Smooth muscle cell (in vitro differentiated cells): ENCODE measurements at regions not wholly inside any gene's neighbourhood (a gene's known extent, or its start where the extent isn't known, plus 50 kb on each side); places are given as distances from the start of the nearest gene placed in this dataset.
"Not testable (repeated sequence)": the region's sequence is repeated elsewhere in the genome, so short reads cannot be mapped to it uniquely, and the experiment has no call there.

Source experiments
- DNase-seq: peaks from one replicate; lab custom pipeline; 2025; ENCODE audit not compliant: unreplicated experiment; lab: John Stamatoyannopoulos, UW
- H2AFZ ChIP-seq: fragments of 200-600 bp; sonication (generic); 2 replicates; pipeline ENCODE4 v1.6.0; 2016; ENCODE audit warnings: antibody characterized with exemption, low read depth, mild to moderate bottlenecking
- H3F3A ChIP-seq: fragments of 200-600 bp; sonication (generic); 2 replicates; pipeline ENCODE4 v1.6.0; 2017; ENCODE audit warnings: antibody characterized with exemption, low read depth
- H3K27ac ChIP-seq: fragments of 200-600 bp; sonication (generic); 2 replicates; pipeline ENCODE4 v1.5.1; 2016; ENCODE audit warnings: low read depth, mild to moderate bottlenecking
- H3K27me3 ChIP-seq: fragments of 200-600 bp; sonication (generic); 2 replicates; pipeline ENCODE4 v1.6.1; 2016; ENCODE audit warnings: low read depth, mild to moderate bottlenecking
- H3K36me3 ChIP-seq: fragments of 200-600 bp; sonication (generic); 2 replicates; pipeline ENCODE4 v1.5.1; 2016; ENCODE audit warnings: low read depth
- H3K4me1 ChIP-seq: fragments of 200-600 bp; sonication (generic); 2 replicates; pipeline ENCODE4 v1.5.1; 2016; ENCODE audit warnings: low read depth
- H3K4me2 ChIP-seq: fragments of 200-600 bp; sonication (generic); 2 replicates; pipeline ENCODE4 v1.6.0; 2016; ENCODE audit warnings: mild to moderate bottlenecking
- H3K4me3 ChIP-seq: fragments of 200-600 bp; sonication (generic); 2 replicates; pipeline ENCODE4 v1.5.1; 2016; ENCODE audit warnings: mild to moderate bottlenecking
- H3K79me2 ChIP-seq: fragments of 200-600 bp; sonication (generic); 2 replicates; pipeline ENCODE4 v1.6.0; 2016; ENCODE audit warnings: low read depth, mild to moderate bottlenecking
- H3K9ac ChIP-seq: fragments of 200-600 bp; sonication (generic); 2 replicates; pipeline ENCODE4 v1.6.0; 2016; ENCODE audit warnings: low read depth
- H3K9me3 ChIP-seq: fragments of 200-600 bp; sonication (generic); replicated peaks from 2 replicates; pipeline ENCODE4 v1.5.1; 2016; ENCODE audit warnings: low read depth
- H4K20me1 ChIP-seq: fragments of 200-600 bp; sonication (generic); 2 replicates; pipeline ENCODE4 v1.6.0; 2016; ENCODE audit warnings: low read depth
- WGBS: methylation state at CpG from one replicate; pipeline ENCODE4 v1.1.7; 2016; ENCODE audit warnings: low lambda C conversion rate; 5-methylcytosine and 5-hydroxymethylcytosine counted together
- TF ChIP-seq, protein P1 (sequence below): fragments of 200-600 bp; sonication (generic); IDR thresholded peaks from 2 replicates; pipeline ENCODE4 v1.5.1; 2017; ENCODE audit warnings: borderline replicate concordance, mild to moderate bottlenecking, antibody characterized with exemption; ENCODE audit not compliant: insufficient read depth, poor library complexity, severe bottlenecking

DNA sequence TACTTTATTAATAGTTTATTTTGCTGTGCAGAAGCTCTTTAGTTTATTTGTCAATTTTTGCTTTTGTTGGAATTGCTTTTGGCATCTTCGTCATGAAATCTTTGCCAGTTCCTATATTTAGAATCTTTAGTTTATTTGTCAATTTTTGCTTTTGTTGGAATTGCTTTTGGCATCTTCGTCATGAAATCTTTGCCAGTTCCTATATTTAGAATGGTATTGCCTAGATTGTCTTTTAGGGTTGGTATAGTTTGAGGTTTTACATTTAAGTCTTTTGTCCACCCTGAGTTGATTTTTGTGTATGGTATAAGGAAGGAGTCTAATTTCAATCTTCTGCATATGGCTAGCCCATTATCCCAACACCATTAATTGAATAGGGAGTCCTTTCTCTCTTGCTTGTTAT lies 93.9 kb upstream of the TCF21 start:
- H3K4me1 ChIP-seq, H3K79me2 ChIP-seq, H3K27me3 ChIP-seq, H3K27ac ChIP-seq, DNase-seq, H3K36me3 ChIP-seq, H3F3A ChIP-seq, H3K9me3 ChIP-seq, H3K9ac ChIP-seq, H3K4me3 ChIP-seq, H3K4me2 ChIP-seq, H2AFZ ChIP-seq, H4K20me1 ChIP-seq: not testable (repeated sequence)
- 91% methylated on average over 2 of the region's 2 CpGs for WGBS

DNA sequence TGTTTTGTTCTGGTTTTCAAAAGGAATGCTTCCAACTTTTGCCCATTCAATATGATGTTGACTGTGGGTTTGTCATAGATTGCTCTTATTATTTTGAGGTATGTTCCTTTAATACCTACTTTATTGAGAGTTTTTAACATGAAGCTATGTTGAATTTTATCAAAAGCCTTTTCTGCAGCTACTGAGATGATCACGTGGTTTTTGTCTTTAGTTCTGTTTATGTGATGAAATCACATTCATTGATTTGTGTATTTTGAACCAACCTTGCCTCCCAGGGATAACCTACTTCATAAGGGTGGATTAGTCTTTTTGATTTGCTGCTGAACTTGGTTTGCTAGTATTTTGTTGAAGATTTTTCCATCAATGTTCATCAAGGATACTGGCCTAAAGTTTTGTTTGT lies 92.7 kb upstream of the TCF21 start:
- Histone ChIP-seq H3K27me3 (no peaks in the 10 kb centered on the region), H4K20me1 (no peaks in the 10 kb centered on the region), H3K4me3 (no peak overlapping the region), H3K9ac (no peak overlapping the region), H3K27ac (no peak overlapping the region), H3K79me2 (no peaks in the 10 kb centered on the region), H3K36me3 (no peaks in the 10 kb centered on the region), H3F3A (no peaks in the 10 kb centered on the region), H2AFZ (no peak overlapping the region), H3K4me1 (no peaks in the 10 kb centered on the region), H3K4me2 (no peak overlapping the region), H3K9me3 (no peaks in the 10 kb centered on the region)
- DNase-seq = no peak
- TF ChIP-seq, protein P1, sequence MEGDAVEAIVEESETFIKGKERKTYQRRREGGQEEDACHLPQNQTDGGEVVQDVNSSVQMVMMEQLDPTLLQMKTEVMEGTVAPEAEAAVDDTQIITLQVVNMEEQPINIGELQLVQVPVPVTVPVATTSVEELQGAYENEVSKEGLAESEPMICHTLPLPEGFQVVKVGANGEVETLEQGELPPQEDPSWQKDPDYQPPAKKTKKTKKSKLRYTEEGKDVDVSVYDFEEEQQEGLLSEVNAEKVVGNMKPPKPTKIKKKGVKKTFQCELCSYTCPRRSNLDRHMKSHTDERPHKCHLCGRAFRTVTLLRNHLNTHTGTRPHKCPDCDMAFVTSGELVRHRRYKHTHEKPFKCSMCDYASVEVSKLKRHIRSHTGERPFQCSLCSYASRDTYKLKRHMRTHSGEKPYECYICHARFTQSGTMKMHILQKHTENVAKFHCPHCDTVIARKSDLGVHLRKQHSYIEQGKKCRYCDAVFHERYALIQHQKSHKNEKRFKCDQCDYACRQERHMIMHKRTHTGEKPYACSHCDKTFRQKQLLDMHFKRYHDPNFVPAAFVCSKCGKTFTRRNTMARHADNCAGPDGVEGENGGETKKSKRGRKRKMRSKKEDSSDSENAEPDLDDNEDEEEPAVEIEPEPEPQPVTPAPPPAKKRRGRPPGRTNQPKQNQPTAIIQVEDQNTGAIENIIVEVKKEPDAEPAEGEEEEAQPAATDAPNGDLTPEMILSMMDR = no peak
- 85% methylated on average over 1 of the region's 1 CpG for WGBS

DNA sequence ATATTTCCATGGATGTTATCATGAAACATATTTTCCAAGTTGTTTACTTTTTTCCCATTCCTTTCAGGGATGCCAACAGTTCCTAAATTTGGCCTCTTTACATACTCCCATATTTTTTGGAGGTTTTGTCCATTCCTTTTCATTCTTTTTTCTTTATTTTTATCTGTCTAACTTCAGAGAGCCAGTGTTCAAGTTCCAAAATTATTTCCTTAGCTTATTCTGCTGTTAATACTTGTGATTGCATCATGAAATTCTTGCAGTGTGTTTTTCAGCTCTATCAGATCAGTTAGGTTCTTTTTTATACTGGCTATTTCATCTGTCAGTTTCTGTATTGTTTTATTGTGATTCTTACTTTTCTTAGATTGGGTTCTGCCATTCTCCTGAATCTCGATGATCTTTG lies 89.9 kb upstream of the TCF21 start:
- WGBS = 93% methylated on average over 1 of the region's 1 CpG
- Histone ChIP-seq H3K36me3 (no peaks in the 10 kb centered on the region), H3K9me3 (no peaks in the 10 kb centered on the region), H3F3A (no peaks in the 10 kb centered on the region), H3K27ac (no peak overlapping the region), H2AFZ (no peak overlapping the region), H3K79me2 (no peaks in the 10 kb centered on the region), H3K4me2 (no peak overlapping the region), H3K4me1 (no peaks in the 10 kb centered on the region), H4K20me1 (no peaks in the 10 kb centered on the region), H3K4me3 (no peak overlapping the region), H3K27me3 (no peaks in the 10 kb centered on the region), H3K9ac (no peak overlapping the region)
- TF ChIP-seq, protein P1 = no peak
- no peak for DNase-seq

DNA sequence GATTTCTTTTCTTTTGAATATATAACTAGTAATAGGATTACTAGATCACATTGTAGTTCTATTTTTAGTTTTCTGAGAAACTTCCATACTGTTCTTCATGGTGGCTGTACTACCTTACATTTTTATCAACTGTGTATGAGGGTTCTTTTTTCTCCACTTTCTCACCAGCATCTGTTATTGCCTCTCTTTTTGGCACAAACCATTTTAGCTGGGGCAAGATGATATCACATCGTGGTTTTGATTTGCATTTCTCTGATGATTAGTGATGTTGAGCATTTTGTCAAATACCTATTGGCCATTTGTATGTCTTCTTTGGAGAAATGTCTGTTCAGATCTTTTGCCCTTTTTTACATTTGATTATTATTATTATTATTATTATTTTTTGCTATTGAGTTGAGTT lies 86.1 kb upstream of the TCF21 start:
- no peak overlapping the region for H3K27ac ChIP-seq
- no peaks in the 10 kb centered on the region for H3F3A ChIP-seq
- no peaks in the 10 kb centered on the region for H3K79me2 ChIP-seq
- TF ChIP-seq, protein P1 = no peak
- no peak overlapping the region for H3K9ac ChIP-seq
- 89% methylated on average over 1 of the region's 1 CpG for whole genome bisulfite sequencing
- no peaks in the 10 kb centered on the region for H3K27me3 ChIP-seq
- H3K4me1 ChIP-seq = no peaks in the 10 kb centered on the region
- H3K4me2 ChIP-seq = no peak overlapping the region
- H3K36me3 ChIP-seq = no peaks in the 10 kb centered on the region
- H2AFZ ChIP-seq = no peak overlapping the region
- no peak overlapping the region for H3K4me3 ChIP-seq
- DNase-seq = no peak
- H4K20me1 ChIP-seq = no peaks in the 10 kb centered on the region
- no peaks in the 10 kb centered on the region for H3K9me3 ChIP-seq
